HCT116 (cell line): ENCODE measurements at regions not wholly inside any gene's neighbourhood (a gene's known extent, or its start where the extent isn't known, plus 50 kb on each side); places are given as distances from the start of the nearest gene placed in this dataset.

Experiments used
- ATAC-seq: fragments of 200-7000 bp; cut with Tn5 transposase; 2 replicates; pipeline ENCODE4 v1.9.1; 2020; ENCODE audit warnings: mild to moderate bottlenecking, moderate library complexity
- BruUV-seq: library from RNA; stranded (reverse); fragments of 400-500 nt; replicated peaks from 2 replicates; lab custom pipeline; 2021; lab: Mats Ljungman, UMichigan
- CTCF ChIA-PET: fragments of 300-600 bp; sonication (Branson Sonifier 250); formaldehyde crosslinking; loops from one replicate; lab custom pipeline; 2021; ENCODE audit warnings: antibody characterized with exemption; lab: Charles Lee
- POLR2A ChIA-PET: fragments of 300-600, 350-600 bp; sonication (Branson Sonifier 250); formaldehyde crosslinking; loops from one replicate; lab custom pipeline; 2021; ENCODE audit warnings: antibody characterized with exemption; lab: Charles Lee
- RAD21 ChIA-PET, 2 experiments: fragments of 300-600 bp; sonication (Branson Sonifier 250); formaldehyde crosslinking; loops; one replicate each; lab custom pipeline; 2023; ENCODE audit warnings: low total read pairs in 2 of 2; ENCODE audit not compliant: uncharacterized antibody in 2 of 2, unreplicated experiment in 2 of 2, low non-redundant PET in 1 of 2; lab: Charles Lee
- DNase-seq: peaks from one replicate; pipeline ENCODE4 v3.0.0-alpha.2; 2010; ENCODE audit warnings: low read depth, low spot score
- H2AFZ ChIP-seq: fragments of 200-600 bp; shearing (Covaris generic), sonication (generic); 2 replicates; pipeline ENCODE4 v1.6.1; 2017; ENCODE audit warnings: low read depth, mixed run types, mixed read lengths, antibody characterized with exemption, low read length; ENCODE audit not compliant: poor library complexity, severe bottlenecking
- H3K27ac ChIP-seq: 2 replicates; pipeline ENCODE4 v1.5.1; 2012; ENCODE audit warnings: low read depth, low read length
- H3K27me3 ChIP-seq: fragments of 200-600 bp; sonication (generic); 2 replicates; pipeline ENCODE4 v1.6.1; 2016; ENCODE audit warnings: mixed run types, low read length, mixed read lengths; ENCODE audit not compliant: insufficient read depth
- H3K36me3 ChIP-seq, 2 experiments: fragments of 200-500 bp in 1 of 2; fragments of 200-600 bp in 1 of 2; sonication (Bioruptor generic) in 1 of 2; sonication (generic) in 1 of 2; 2 replicates each; pipeline versions ENCODE4 v1.5.1 to v1.6.1; 2014 to 2016; ENCODE audit warnings: low read length in 2 of 2, inconsistent platforms in 1 of 2, mixed read lengths in 1 of 2, mixed run types in 1 of 2; ENCODE audit not compliant: insufficient read depth in 2 of 2, control insufficient read depth in 1 of 2
- H3K4me1 ChIP-seq, 2 experiments: fragments of 200-600 bp in 1 of 2; sonication (generic) in 1 of 2; 2 replicates each; pipeline versions ENCODE4 v1.5.1 to v1.6.1; 2012 to 2017; ENCODE audit warnings: low read length in 2 of 2, inconsistent platforms in 1 of 2, mild to moderate bottlenecking in 1 of 2, mixed read lengths in 1 of 2, mixed run types in 1 of 2, moderate library complexity in 1 of 2; ENCODE audit not compliant: insufficient read depth in 2 of 2, control insufficient read depth in 1 of 2
- H3K4me2 ChIP-seq: fragments of 200-600 bp; sonication (generic); 2 replicates; pipeline ENCODE4 v1.6.1; 2017; ENCODE audit warnings: mixed run types, low read length, mixed read lengths
- H3K4me3 ChIP-seq, 2 experiments: fragments of 200-600 bp in 1 of 2; sonication (generic) in 1 of 2; replicated peaks in 1 of 2; 2 replicates each; pipeline ENCODE4 v1.5.1; 2011 to 2016; ENCODE audit warnings: low read length in 2 of 2, control low read depth in 1 of 2, low read depth in 1 of 2, mild to moderate bottlenecking in 1 of 2, mixed read lengths in 1 of 2, mixed run types in 1 of 2
- H3K79me2 ChIP-seq: fragments of 200-600 bp; sonication (generic); 2 replicates; pipeline ENCODE4 v1.6.1; 2017; ENCODE audit warnings: mild to moderate bottlenecking, mixed run types, low read length, moderate library complexity, mixed read lengths; ENCODE audit not compliant: insufficient read depth
- H3K9ac ChIP-seq: fragments of 200-600 bp; sonication (generic); 2 replicates; pipeline ENCODE4 v1.6.1; 2016; ENCODE audit warnings: low read length, mixed read lengths
- H3K9me2 ChIP-seq: fragments of 200-600 bp; sonication (generic), shearing (Covaris generic); 2 replicates; pipeline ENCODE4 v1.6.1; 2017; ENCODE audit warnings: mixed run types, mild to moderate bottlenecking, moderate library complexity; ENCODE audit not compliant: insufficient read depth
- H3K9me3 ChIP-seq, 2 experiments: fragments of 200-500 bp in 1 of 2; fragments of 200-600 bp in 1 of 2; sonication (Bioruptor generic) in 1 of 2; sonication (generic) in 1 of 2; 2 replicates each; pipeline ENCODE4 v1.6.1; 2014 to 2017; ENCODE audit warnings: low read length in 2 of 2, mixed read lengths in 2 of 2, inconsistent platforms in 1 of 2, low read depth in 1 of 2, mild to moderate bottlenecking in 1 of 2, mixed run types in 1 of 2, moderate library complexity in 1 of 2; ENCODE audit not compliant: control insufficient read depth in 1 of 2, insufficient read depth in 1 of 2
- H4K20me1 ChIP-seq: fragments of 200-600 bp; sonication (generic), shearing (Covaris generic); 2 replicates; pipeline ENCODE4 v1.6.1; 2017; ENCODE audit warnings: mixed run types, mild to moderate bottlenecking, moderate library complexity; ENCODE audit not compliant: insufficient read depth
- EGR1 ChIP-seq: IDR thresholded peaks from 2 replicates; pipeline ENCODE4 v1.6.1; 2012; ENCODE audit warnings: low read depth
- intact Hi-C: fragments of 100-400 bp; cut with micrococcal nuclease; formaldehyde crosslinking; loops from 2 replicates; pipeline ENCODE4 v1.10.0; 2022

GRCh38 chr6:147150293-147150692 lies 53.9 kb upstream of the STXBP5 start:
- CTCF ChIA-PET = no interaction called here

More at GRCh38 chr6:147150293-147150692, 53.9 kb upstream of the STXBP5 start:
- no peaks in the 10 kb centered on the region for H3K4me1 ChIP-seq
- H3K36me3 ChIP-seq = no peaks in the 10 kb centered on the region
- H3K9ac ChIP-seq = no peak overlapping the region
- RAD21 ChIA-PET = no interaction called here
- POLR2A ChIA-PET = no interaction called here
- H3K4me2 ChIP-seq = no peak overlapping the region
- H3K27me3 ChIP-seq = no peaks in the 10 kb centered on the region
- DNase-seq (no peak), ATAC-seq (no peak)
- TF ChIP-seq EGR1 = no peak
- no peak overlapping the region for H3K4me3 ChIP-seq
- no TSS peak for BruUV-seq
- H3K79me2 ChIP-seq = no peaks in the 10 kb centered on the region
- no peaks in the 10 kb centered on the region for H4K20me1 ChIP-seq
- no peaks in the 10 kb centered on the region for H3K9me2 ChIP-seq
- H3K9me3 ChIP-seq = no peaks in the 10 kb centered on the region
- H3K27ac ChIP-seq = no peak overlapping the region
- intact Hi-C loops = no loop called here
- no peak overlapping the region for H2AFZ ChIP-seq
